ENCODE measurements at regions not wholly inside any gene's neighbourhood (a gene's known extent, or its start where the extent isn't known, plus 50 kb on each side); places are given as distances from the start of the nearest gene placed in this dataset.

GRCh38 chr10:78868456-78868855 is 200.3 kb upstream of the ZMIZ1 start:
- no peak for DNase-seq

GRCh38 chr10:78868861-78869260 is 199.9 kb upstream of the ZMIZ1 start:
- DNase-seq, result no peak

- DNase-seq, result no peak
Observed at GRCh38 chr10:78869508-78870454, 199.0 kb upstream of the ZMIZ1 start.

- no peak for DNase-seq
Observed at GRCh38 chr10:78870458-78870857, 198.3 kb upstream of the ZMIZ1 start.

DNA sequence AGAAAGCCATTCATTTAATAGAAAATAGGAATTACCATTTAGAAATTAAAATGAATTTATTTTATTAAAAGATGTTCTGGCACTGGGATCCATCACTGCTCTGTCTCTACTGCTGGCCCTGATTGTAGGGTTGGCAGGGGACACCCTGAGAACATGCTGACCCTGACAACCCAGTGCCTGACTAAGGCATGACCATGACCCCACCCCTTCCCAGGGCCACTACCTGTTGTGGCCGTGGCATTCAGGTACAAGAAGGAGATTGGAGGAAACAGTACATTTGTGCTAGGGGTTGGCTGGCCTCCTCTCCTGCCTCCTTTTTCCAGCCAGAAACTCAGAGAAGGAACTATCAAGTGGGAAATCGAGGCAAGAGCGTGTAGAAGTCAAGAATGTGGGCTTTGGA is 197.0 kb upstream of the ZMIZ1 start:
- no peak for DNase-seq

- no peak for DNase-seq
Observed at GRCh38 chr10:78873413-78873812, 195.4 kb upstream of the ZMIZ1 start.

GRCh38 chr10:78875331-78875877 is 193.4 kb upstream of the ZMIZ1 start:
- DNase-seq, result no peak

DNA sequence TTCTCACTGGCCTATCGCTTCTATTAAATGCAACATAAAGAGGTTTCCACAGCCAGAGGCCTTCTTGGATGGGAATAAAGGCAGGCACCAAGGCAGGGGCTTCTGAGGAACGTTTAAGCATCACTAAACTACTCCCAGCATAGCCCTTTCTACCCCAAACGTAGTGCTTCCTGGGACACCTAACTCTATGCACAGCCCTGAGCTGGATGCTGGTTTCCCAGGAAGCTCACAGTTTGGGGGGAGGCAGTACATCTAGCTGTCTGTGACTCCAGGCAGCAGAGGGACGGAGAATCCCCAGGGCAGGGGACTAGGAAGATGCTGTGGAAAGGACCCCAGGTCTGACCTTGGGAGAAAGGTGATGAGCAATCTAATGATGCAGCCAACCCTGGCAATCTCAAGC is 192.8 kb upstream of the ZMIZ1 start:
- no peak for DNase-seq

DNA sequence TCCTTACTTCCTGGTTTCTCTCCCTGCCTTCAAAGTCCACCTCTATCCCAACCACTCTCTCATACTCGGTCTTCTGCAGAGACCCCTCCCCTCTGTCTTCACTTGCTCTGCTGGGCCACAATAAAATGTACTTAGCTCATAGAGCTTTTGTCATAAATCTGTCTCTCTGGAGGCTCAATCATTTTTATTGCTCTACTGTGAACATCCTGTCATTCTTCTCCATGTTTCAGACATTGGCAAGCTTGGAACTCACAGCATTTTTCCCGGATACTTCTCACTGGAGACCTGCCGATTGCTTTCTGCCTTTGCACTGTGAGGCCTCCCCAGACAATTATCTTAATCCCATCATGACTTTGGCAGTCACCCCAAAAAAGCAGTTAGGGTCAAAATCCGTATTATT is 192.3 kb upstream of the ZMIZ1 start:
- DNase-seq, result no peak

DNA sequence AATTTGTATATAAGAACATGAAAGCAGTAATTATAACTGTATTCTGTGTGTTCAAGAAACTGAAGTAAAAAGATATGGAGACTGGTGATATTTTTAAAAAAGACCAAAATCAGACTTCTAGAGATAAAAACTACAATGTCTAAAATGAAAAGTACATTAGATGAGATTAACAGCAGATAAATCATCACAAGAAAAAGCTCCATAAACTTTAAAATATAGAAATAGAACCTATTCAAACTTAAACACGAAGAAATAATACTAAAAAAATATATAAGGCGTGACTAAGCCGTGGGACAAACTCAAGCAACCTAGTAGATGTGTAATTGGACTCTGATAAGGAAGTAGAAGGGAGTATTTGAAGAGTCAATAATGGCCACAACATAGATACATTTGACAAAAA is 189.1 kb upstream of the ZMIZ1 start:
- DNase-seq, result no peak

DNA sequence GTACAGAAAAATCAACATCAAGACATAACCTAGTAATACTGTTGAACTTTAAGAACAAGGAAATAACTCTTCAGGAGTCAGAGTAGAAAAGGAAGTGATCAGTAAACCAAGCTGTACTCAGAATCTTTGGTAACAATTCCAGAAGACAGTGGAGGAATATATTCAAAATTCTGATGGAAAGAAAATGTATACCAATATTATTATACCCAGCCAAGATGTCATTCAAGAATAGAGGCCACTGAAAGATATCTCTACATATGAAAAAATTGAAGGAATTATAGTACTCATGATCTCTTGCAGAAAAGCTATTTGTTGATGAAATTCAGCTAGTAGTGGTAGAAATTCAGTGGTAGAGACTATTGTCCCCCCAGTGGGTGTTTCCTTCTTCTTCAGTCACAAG is 182.6 kb upstream of the ZMIZ1 start:
- DNase-seq, result no peak

DNA sequence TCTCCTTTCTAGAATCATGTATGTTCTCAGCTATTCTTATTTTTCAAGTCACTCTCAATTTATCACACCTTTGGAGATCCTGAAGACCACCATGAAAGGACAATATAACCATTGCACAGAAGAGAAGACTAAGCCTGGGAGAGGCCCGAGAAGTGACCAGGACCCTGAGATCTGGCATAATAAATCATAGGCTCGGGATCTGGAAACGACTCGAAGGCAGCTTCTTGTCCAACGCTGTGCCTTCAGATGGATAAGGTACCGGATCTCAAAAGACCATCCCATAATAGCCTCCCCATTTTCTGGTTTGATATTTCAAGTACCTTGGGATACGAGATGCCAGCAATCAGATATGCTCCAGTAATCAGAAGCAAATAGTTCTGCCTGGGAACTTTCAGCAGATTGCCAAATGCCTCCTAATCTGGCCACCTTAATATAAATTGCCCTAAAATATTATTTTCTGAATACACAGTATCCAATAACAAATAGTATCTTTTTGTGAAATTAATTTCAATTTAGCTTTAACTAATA is 179.2 kb upstream of the ZMIZ1 start:
- no peak for DNase-seq

DNA sequence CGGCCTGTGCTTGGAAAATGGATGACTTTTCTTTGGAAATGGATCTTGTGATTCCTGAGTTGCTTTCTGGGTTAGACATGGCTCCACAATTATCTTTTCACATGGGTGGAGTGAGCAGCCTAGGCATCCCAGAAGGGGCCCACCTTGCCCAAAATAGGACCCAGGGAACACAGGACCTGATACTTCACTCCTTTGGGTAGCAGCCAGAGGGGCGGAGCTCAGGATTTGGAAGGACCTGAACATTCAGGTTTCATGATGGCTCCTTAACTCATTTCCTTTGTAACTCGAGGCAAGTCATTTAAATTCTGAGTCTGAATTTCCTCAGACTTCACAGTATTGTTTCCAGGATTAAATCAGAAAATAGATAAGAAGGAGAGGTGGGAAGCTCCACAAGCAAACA is 178.3 kb upstream of the ZMIZ1 start:
- no peak for DNase-seq

DNA sequence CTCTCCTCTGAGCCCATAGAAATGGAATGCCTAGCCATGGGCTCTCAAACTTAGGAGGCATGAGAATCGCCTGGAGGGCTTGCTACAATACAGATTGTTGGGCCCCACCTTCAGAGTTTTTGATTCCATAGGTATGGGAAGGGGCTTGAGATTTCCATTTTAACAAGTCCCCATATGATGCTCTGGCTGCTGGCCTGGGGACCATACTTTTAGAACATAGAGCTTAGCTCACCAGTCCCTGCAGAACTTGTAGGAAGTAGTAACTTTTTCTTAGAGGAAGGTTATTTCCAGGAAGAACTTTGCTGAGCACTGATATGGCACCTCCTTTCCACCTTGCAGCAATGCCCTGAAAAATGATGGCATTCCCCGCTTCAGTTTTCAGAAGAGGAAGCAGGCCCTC is 177.0 kb upstream of the ZMIZ1 start:
- DNase-seq, result no peak

DNA sequence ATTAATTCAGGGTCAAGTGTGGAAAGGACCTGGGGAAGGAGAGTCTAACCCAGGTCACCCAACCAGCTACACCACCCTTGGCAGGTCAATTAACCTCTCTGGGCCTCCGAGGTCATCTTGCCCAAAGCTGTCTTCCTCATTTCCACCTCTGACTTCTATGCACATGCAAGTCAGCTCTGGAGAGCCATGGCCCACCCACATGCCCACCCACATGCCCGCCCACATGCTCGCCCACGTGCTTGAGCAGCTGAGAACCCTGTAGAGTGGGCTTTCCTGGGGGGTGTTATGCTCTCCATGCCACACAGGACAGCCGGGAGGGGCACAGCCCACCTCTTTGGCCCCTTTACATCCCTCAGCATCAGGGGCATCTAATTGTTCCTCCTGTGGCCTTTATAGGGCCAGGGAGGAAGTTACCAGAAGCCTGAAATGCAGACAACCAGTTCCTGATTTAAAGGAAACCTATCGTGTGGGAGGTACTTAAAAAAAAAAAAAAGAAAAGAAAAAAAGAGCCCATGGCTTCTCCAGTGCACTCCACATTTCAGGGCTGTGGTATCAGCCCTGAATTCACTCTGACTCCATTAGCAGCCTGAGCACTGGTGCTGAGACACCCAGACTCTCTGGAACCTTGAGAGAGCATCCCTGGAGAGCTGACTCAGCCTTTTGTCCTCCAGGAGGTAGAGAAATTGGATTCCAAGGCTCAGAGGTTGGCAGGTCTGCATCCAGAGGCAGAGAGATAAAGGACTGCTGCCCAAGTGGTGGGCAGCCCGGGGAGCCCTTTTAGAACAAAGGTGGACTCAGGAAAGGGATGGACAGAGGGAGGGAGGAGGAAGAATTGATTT is 176.2 kb upstream of the ZMIZ1 start:
- DNase-seq, result no peak

GRCh38 chr10:78893217-78893616 is 175.5 kb upstream of the ZMIZ1 start:
- no peak for DNase-seq

DNA sequence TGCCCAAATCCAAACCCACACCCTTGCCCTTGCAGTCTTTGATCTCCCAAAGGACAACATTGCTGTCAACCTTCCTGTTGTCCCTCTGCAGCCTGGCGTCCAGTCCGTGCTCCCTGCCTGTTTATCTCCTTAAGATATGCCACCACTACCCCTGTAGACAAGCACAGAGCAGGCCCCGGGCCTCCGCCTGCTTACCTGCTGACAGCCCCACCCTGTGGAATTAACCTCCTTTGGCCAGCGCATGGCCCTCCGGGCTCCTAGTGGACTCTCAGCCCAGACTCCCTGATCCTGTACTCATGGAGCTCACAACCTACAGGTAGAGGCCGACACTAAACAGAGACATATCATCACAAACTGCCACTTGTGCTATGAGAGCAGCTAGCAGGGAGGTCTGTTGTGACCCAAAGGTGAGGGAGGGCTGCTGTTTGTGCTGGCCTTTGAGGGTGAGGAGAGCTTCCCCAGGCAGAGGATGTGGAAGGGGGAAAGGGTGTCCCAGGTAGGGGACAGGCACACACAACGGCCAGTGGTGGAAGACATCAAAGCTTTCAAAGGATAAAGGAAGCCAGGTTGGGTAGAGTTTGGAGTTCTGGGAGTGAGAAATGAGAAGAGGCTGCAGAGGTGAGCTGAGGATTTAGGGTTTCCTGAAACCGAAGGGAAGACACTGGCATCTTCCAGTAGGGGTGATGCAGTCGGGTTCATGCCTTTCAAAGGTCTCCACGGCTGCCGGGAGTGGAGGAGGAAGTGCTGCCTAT is 174.5 kb upstream of the ZMIZ1 start:
- no peak for DNase-seq

DNA sequence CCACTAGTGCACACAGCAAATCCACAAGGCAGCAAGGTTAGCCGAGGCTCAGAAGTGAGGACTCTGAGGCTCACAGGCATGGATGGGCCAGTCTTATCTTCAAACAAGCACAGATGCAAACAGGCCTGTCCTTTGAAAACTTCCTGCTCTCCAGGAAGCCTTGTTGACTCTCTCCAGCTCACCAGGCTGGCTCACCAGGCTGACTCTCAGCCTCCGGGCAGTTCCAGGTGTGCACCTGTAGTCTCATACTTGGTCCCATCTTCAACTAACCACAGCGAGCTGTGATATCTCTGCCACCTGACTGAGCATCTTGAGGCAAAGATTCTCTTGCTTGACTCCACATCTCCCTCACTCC is 173.9 kb upstream of the ZMIZ1 start:
- DNase-seq, result no peak

- DNase-seq, result no peak
Observed at GRCh38 chr10:78895469-78895868, 173.3 kb upstream of the ZMIZ1 start.

DNA sequence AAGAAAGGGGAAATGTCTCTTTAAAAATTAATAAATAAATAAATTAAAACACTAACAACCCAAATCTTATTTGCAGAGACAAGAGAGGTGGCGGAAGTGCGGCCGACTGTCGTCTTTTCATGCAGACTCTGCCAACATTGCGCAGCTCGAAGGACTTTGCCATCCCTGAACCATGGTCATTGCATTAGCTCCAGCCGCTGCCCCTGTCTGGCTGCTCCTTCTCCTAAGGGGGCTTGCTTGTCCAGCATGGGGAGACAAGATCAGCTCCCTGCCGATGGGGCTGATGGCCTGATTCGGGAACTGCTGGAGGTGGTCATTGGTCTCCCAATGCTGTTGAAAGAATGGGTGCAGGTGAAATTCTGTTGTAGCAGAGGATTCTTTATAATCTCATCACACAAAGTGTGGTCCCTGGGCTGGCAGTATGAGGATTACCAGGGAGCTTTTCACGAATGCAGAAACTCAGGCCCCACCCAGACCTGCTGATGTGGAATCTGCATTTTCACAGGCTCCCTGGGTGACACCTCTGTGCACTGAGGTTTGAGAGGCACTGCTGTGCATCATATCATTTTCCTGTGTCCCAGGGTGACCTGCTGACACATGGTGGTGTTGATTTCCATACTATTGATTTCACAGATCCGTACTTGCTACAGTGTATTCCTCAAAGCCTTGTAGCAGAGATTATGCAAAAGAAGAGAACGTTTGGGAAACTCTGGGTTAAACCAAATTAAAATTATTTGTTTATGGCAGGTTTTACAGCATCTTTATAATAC is 172.4 kb upstream of the ZMIZ1 start:
- DNase-seq, result no peak

DNA sequence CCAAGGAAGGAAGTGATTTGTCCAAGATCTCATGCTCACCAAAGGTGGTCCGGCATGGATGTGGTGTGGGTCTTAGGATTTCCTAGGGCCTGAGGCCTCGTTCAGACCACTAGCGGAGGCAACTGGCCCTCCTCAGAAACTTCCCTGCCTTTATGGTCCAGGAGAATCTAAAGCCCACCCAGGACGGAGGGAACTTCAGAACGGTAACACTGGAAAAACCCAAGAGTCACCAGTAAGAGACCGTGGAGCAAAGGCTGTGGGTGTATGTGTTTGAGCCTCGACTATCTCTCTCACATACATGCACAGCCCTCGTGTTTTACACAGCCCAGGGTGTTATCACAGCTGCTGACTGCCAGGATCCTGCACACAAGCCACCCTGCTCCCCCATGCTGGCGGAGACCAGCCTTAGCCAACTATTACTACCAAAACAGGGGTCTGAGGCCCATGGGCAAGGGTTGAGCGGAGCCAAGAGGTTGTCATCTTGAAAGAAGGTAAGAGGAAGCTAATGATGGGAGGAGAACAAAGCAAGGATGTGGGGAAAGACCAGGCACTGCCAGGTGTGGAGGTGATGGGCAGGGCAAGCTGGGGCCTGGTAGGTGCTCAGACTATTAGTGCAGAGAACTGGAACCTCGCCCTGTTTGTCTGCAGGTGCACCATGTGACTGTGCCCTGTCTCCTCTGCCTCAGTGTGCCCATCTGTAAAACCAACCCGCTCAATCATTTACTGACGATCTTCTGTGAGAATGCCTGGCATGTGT is 170.2 kb upstream of the ZMIZ1 start:
- no peak for DNase-seq

Measured in right hindlimb (tissue), 1 donor.